ENCODE measurements at regions not wholly inside any gene's neighbourhood (a gene's known extent, or its start where the extent isn't known, plus 50 kb on each side); places are given as distances from the start of the nearest gene placed in this dataset.

DNA sequence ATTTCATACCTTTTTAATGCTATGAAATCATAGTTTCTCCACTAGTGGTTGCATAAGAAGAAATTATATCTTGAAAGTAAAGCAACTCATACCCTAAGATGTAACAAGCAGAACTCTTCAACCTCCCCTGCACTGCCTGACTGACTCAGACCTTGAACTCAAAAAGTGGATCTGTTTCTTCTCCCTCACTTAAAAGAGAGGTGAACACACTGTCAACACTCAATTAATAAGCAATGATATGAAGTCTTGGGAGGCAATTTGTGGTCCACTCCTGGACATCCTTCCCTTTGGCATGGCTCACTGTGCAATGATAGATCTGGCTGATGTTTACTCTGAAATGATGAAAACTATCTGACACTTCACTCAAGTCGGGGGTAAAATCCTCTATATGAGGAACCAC lies 282.0 kb upstream of the DKK2 start:
- H3K9me3 ChIP-seq (ENCODE audit: low read length) = no peaks in the 10 kb centered on the region
- no peaks in the 10 kb centered on the region for H4K20me1 ChIP-seq (ENCODE audit: insufficient read depth, low read depth, low read length)
- no peaks in the 10 kb centered on the region for H3K4me1 ChIP-seq (ENCODE audit: low read length)
- no peaks in the 10 kb centered on the region for H3K79me2 ChIP-seq (ENCODE audit: low read length)
- H3K9ac ChIP-seq (ENCODE audit: low read length) = no peak overlapping the region
- no peak for DNase-seq
- H3K9me2 ChIP-seq (replicated peaks; ENCODE audit: insufficient read depth, low read length) = no peaks in the 10 kb centered on the region; the same call in 1 of the 2 replicates
- no peak overlapping the region for H3K4me2 ChIP-seq (ENCODE audit: low read depth, low read length, poor library complexity, severe bottlenecking)
- H3K27me3 ChIP-seq (ENCODE audit: low read length) = no peaks in the 10 kb centered on the region
- no peak overlapping the region for H2AFZ ChIP-seq (ENCODE audit: low read length)
- H3K27ac ChIP-seq (ENCODE audit: low read length) = no peak overlapping the region
- no peaks in the 10 kb centered on the region for H3K36me3 ChIP-seq (ENCODE audit: insufficient read depth, low read length)
- H3K4me3 ChIP-seq (ENCODE audit: low read length) = no peak overlapping the region

DNA sequence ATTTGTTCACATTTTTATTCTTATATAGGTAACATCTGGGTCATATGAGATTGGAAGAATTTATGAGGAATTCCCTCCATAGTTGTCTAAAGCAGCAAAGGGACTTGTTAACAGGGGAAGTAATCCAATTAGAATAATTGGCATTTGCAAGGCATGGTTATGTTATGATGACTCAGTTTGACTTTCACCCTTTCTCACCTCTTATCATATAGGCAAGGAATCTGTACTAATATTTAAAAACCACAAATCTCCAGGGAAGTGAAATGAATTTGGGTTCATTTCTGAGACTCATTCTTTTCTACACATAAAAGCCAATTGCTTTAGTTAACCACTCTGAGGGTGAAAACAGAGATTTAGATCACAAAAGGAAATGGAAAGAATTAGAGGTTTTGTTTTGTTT lies 281.5 kb upstream of the DKK2 start:
- no peak overlapping the region for H3K9ac ChIP-seq (ENCODE audit: low read length)
- H2AFZ ChIP-seq (ENCODE audit: low read length) = no peak overlapping the region
- no peaks in the 10 kb centered on the region for H3K36me3 ChIP-seq (ENCODE audit: insufficient read depth, low read length)
- no peak overlapping the region for H3K27ac ChIP-seq (ENCODE audit: low read length)
- DNase-seq = no peak
- H3K4me1 ChIP-seq (ENCODE audit: low read length) = no peaks in the 10 kb centered on the region
- no peak overlapping the region for H3K4me2 ChIP-seq (ENCODE audit: low read depth, low read length, poor library complexity, severe bottlenecking)
- H3K4me3 ChIP-seq (ENCODE audit: low read length) = no peak overlapping the region
- no peaks in the 10 kb centered on the region for H3K79me2 ChIP-seq (ENCODE audit: low read length)
- no peaks in the 10 kb centered on the region for H3K9me2 ChIP-seq (replicated peaks; ENCODE audit: insufficient read depth, low read length)
- H3K27me3 ChIP-seq (ENCODE audit: low read length) = no peaks in the 10 kb centered on the region
- H3K9me3 ChIP-seq (ENCODE audit: low read length) = no peaks in the 10 kb centered on the region
- H4K20me1 ChIP-seq (ENCODE audit: insufficient read depth, low read depth, low read length) = no peaks in the 10 kb centered on the region

- H3K36me3 ChIP-seq (ENCODE audit: insufficient read depth, low read length) = no peaks in the 10 kb centered on the region
- no peaks in the 10 kb centered on the region for H3K79me2 ChIP-seq (ENCODE audit: low read length)
- H3K9me3 ChIP-seq (ENCODE audit: low read length) = no peaks in the 10 kb centered on the region
- DNase-seq = no peak
- no peak overlapping the region for H2AFZ ChIP-seq (ENCODE audit: low read length)
- H3K27me3 ChIP-seq (ENCODE audit: low read length) = no peaks in the 10 kb centered on the region
- H3K4me2 ChIP-seq (ENCODE audit: low read depth, low read length, poor library complexity, severe bottlenecking) = no peak overlapping the region
- H3K27ac ChIP-seq (ENCODE audit: low read length) = no peak overlapping the region
- no peak overlapping the region for H3K4me3 ChIP-seq (ENCODE audit: low read length)
- no peaks in the 10 kb centered on the region for H3K4me1 ChIP-seq (ENCODE audit: low read length)
- no peaks in the 10 kb centered on the region for H4K20me1 ChIP-seq (ENCODE audit: insufficient read depth, low read depth, low read length)
- H3K9me2 ChIP-seq (replicated peaks; ENCODE audit: insufficient read depth, low read length) = 0 out of 2 replicates have a peak, but pooled peaks cover 6% of the 10 kb centered on the region
- no peak overlapping the region for H3K9ac ChIP-seq (ENCODE audit: low read length)
Measured at GRCh38 chr4:107315584-107315983, 279.5 kb upstream of the DKK2 start.

GRCh38 chr4:107314156-107314555 lies 278.0 kb upstream of the DKK2 start:
- Histone ChIP-seq H4K20me1 (ENCODE audit: insufficient read depth, low read depth, low read length) (no peaks in the 10 kb centered on the region), H3K9me2 (replicated peaks; ENCODE audit: insufficient read depth, low read length) (0 out of 2 replicates have a peak, but pooled peaks cover 6% of the 10 kb centered on the region), H3K36me3 (ENCODE audit: insufficient read depth, low read length) (no peaks in the 10 kb centered on the region), H3K4me1 (ENCODE audit: low read length) (no peaks in the 10 kb centered on the region), H3K4me3 (ENCODE audit: low read length) (no peak overlapping the region), H3K27ac (ENCODE audit: low read length) (no peak overlapping the region), H3K27me3 (ENCODE audit: low read length) (no peaks in the 10 kb centered on the region), H3K9me3 (ENCODE audit: low read length) (peaks cover 3% of the 10 kb centered on the region; the same call in 1 of the 2 replicates), H3K9ac (ENCODE audit: low read length) (no peak overlapping the region), H3K4me2 (ENCODE audit: low read depth, low read length, poor library complexity, severe bottlenecking) (no peak overlapping the region), H2AFZ (ENCODE audit: low read length) (no peak overlapping the region), H3K79me2 (ENCODE audit: low read length) (no peaks in the 10 kb centered on the region)
- no peak for DNase-seq

DNA sequence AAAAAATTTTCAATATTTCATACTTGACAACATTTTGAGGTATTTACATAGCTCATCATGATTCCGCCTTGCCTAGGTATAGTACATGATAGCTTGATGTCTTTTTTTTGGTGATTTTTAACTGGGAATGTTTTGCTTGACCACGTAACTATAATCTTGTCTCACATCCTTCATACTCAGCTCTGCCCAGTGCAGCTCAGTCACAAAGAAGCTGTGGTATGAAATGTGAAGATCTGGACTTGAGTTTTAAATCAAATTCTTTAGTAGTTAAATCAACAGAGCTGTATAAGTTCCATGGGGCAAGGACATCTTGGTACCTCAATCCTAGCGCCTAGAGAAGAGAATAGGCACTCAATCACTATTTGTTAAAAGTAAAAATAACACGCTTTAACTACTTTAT lies 276.3 kb upstream of the DKK2 start:
- H3K4me3 ChIP-seq (ENCODE audit: low read length) = no peak overlapping the region
- no peak for DNase-seq
- no peak overlapping the region for H3K9ac ChIP-seq (ENCODE audit: low read length)
- H3K27me3 ChIP-seq (ENCODE audit: low read length) = no peaks in the 10 kb centered on the region
- 0 out of 2 replicates have a peak, but pooled peaks cover 6% of the 10 kb centered on the region for H3K9me2 ChIP-seq (replicated peaks; ENCODE audit: insufficient read depth, low read length)
- no peak overlapping the region for H3K27ac ChIP-seq (ENCODE audit: low read length)
- H3K9me3 ChIP-seq (ENCODE audit: low read length) = peaks cover 4% of the 10 kb centered on the region; the same call in 1 of the 2 replicates
- no peak overlapping the region for H3K4me2 ChIP-seq (ENCODE audit: low read depth, low read length, poor library complexity, severe bottlenecking)
- H3K36me3 ChIP-seq (ENCODE audit: insufficient read depth, low read length) = no peaks in the 10 kb centered on the region
- no peaks in the 10 kb centered on the region for H3K4me1 ChIP-seq (ENCODE audit: low read length)
- no peak overlapping the region for H2AFZ ChIP-seq (ENCODE audit: low read length)
- H4K20me1 ChIP-seq (ENCODE audit: insufficient read depth, low read depth, low read length) = no peaks in the 10 kb centered on the region
- no peaks in the 10 kb centered on the region for H3K79me2 ChIP-seq (ENCODE audit: low read length)

GRCh38 chr4:107304699-107305286 lies 268.7 kb upstream of the DKK2 start:
- Histone ChIP-seq H3K4me1 (ENCODE audit: low read length) (no peaks in the 10 kb centered on the region), H3K36me3 (ENCODE audit: insufficient read depth, low read length) (no peaks in the 10 kb centered on the region), H3K27me3 (ENCODE audit: low read length) (no peaks in the 10 kb centered on the region), H3K4me3 (ENCODE audit: low read length) (no peak overlapping the region), H3K9ac (ENCODE audit: low read length) (no peak overlapping the region), H4K20me1 (ENCODE audit: insufficient read depth, low read depth, low read length) (no peaks in the 10 kb centered on the region), H3K79me2 (ENCODE audit: low read length) (no peaks in the 10 kb centered on the region), H3K27ac (ENCODE audit: low read length) (no peak overlapping the region), H2AFZ (ENCODE audit: low read length) (no peak overlapping the region), H3K9me3 (ENCODE audit: low read length) (peaks cover 4% of the 10 kb centered on the region; the same call in 1 of the 2 replicates), H3K4me2 (ENCODE audit: low read depth, low read length, poor library complexity, severe bottlenecking) (no peak overlapping the region), H3K9me2 (replicated peaks; ENCODE audit: insufficient read depth, low read length) (no peaks in the 10 kb centered on the region)
- no peak for DNase-seq

DNA sequence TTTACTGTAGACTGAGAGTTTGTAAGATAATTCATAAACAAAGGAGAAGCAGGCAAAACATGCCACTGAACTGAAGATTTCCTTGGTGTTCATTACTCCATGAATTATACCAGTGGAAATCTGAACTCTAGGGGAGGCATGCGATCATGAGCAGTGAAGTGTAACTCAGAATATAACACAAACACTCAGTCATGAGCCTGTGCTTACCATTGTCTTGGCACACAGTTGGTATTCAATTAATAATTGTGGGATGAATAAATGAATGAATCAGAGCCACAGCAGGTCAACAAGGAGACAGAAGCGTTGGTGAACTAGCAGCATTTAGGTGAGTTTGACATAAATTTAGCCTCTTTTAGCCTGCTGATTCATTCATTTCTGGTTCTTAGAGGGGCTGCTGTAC lies 263.5 kb upstream of the DKK2 start:
- Histone ChIP-seq H3K4me3 (ENCODE audit: low read length) (no peak overlapping the region), H3K9ac (ENCODE audit: low read length) (no peak overlapping the region), H3K27ac (ENCODE audit: low read length) (no peak overlapping the region), H3K9me2 (replicated peaks; ENCODE audit: insufficient read depth, low read length) (no peaks in the 10 kb centered on the region), H2AFZ (ENCODE audit: low read length) (no peak overlapping the region), H3K27me3 (ENCODE audit: low read length) (no peaks in the 10 kb centered on the region), H3K36me3 (ENCODE audit: insufficient read depth, low read length) (no peaks in the 10 kb centered on the region), H3K4me2 (ENCODE audit: low read depth, low read length, poor library complexity, severe bottlenecking) (no peak overlapping the region), H4K20me1 (ENCODE audit: insufficient read depth, low read depth, low read length) (no peaks in the 10 kb centered on the region), H3K79me2 (ENCODE audit: low read length) (no peaks in the 10 kb centered on the region), H3K4me1 (ENCODE audit: low read length) (no peaks in the 10 kb centered on the region), H3K9me3 (ENCODE audit: low read length) (no peaks in the 10 kb centered on the region)
- no peak for DNase-seq

DNA sequence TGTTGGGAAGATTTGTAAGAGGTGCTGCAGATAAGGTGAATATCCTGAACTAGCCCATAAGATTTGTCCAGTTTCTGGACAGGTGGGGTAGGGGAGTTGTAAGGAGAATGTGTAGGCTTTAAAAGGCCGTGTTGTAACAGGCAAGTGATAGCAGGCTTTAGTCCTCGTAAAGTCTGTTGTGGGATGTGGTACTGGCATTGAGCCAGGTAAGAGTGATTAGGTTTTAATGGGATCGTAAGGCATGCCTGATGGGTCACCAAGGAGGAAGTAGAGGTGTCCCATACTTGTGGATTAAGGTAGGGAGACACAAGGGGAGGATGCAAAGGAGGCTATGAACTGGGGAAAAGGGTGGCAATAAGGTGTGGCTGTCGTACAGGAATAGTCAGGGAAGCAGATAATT lies 256.9 kb upstream of the DKK2 start:
- H4K20me1 ChIP-seq (ENCODE audit: insufficient read depth, low read depth, low read length) = no peaks in the 10 kb centered on the region
- H3K9me3 ChIP-seq (ENCODE audit: low read length) = no peaks in the 10 kb centered on the region
- no peaks in the 10 kb centered on the region for H3K36me3 ChIP-seq (ENCODE audit: insufficient read depth, low read length)
- H3K4me3 ChIP-seq (ENCODE audit: low read length) = no peak overlapping the region
- no peak overlapping the region for H2AFZ ChIP-seq (ENCODE audit: low read length)
- H3K4me2 ChIP-seq (ENCODE audit: low read depth, low read length, poor library complexity, severe bottlenecking) = no peak overlapping the region
- H3K27ac ChIP-seq (ENCODE audit: low read length) = no peak overlapping the region
- no peaks in the 10 kb centered on the region for H3K9me2 ChIP-seq (replicated peaks; ENCODE audit: insufficient read depth, low read length)
- H3K9ac ChIP-seq (ENCODE audit: low read length) = no peak overlapping the region
- H3K27me3 ChIP-seq (ENCODE audit: low read length) = no peaks in the 10 kb centered on the region
- DNase-seq = no peak
- H3K4me1 ChIP-seq (ENCODE audit: low read length) = no peaks in the 10 kb centered on the region
- no peaks in the 10 kb centered on the region for H3K79me2 ChIP-seq (ENCODE audit: low read length)
